H4 (cell line): ENCODE measurements at regions not wholly inside any gene's neighbourhood (a gene's known extent, or its start where the extent isn't known, plus 50 kb on each side); places are given as distances from the start of the nearest gene placed in this dataset.

Experiments used
- DNase-seq: peaks from one replicate; pipeline ENCODE4 v3.0.0-alpha.2; 2015; ENCODE audit warnings: low spot score

DNA sequence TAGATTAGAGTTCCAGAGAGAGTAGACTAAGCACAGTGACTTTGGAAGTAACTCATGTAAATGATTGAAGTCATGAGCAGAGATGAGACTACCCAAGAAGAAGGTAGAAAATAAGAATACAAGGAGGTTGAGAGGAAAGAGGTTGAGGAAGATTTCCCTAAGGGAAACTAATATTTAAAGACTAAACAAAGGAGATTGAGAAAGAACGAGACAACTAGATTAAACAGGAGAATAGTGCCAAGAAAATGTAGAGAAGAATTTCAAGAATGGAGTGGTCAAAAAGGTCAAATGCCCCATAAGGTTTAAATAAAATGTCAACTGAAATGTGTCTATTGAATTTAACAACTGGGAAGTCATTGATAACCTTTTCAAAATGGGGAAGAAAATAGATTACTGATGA is 59.0 kb downstream of the RPS29 start:
- no peak for DNase-seq

DNA sequence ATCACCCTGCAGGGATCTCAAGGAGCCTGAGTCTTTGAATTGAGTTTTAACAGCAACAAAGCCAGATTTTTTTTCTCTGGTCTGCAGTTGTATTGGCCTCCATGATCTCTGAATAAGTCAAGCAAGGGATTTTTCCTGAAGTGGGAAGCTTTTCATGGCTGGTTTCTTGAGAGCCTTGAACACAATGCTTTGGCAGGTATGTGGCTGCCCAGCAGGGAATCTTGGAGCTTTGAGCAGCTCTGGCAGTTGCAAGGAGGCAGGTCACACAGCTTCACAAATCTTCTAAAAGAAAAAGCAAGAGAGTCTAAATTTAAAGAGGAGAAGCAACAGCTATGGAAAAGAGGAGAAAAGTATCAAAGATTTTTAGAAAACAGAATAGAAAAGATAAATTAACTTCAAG is 60.1 kb downstream of the RPS29 start:
- DNase-seq: no peak

DNA sequence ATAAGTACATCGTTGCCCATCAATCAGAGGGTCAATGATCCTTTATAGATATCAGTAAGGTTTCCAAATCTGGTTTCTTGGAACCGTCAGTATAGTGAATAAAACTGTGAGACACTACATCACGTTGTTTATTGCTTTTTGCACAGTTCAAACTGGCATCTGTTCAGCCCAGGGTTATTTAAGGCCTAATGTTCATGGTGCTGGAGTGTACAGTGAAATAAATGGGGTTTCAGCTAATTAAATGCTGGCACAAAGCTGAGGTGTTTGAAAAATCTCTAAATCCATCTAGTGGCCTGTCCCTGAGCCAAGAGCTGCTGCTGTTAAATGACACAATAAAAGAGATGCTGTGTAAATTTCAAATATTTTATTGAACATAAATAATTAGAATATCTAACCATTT is 69.9 kb downstream of the RPS29 start:
- DNase-seq: no peak

DNA sequence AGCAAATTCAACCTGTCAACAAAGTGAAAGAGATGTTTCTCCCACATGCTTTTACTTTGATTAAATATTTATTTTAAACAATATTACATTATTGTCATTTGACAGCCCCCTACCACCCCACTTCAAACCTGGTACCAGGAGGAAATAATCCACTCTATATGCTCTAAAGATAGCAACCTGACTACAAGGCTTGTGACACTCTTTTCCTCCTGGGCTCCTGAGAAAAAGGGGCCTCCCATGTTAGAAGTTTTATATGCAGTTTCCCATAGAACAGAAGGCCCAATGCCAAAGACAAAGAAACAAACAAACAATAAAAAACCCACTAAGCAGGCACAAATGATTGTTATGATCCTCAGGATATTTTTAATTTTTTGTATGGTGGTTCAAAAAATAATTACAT is 73.6 kb downstream of the RPS29 start:
- no peak for DNase-seq

DNA sequence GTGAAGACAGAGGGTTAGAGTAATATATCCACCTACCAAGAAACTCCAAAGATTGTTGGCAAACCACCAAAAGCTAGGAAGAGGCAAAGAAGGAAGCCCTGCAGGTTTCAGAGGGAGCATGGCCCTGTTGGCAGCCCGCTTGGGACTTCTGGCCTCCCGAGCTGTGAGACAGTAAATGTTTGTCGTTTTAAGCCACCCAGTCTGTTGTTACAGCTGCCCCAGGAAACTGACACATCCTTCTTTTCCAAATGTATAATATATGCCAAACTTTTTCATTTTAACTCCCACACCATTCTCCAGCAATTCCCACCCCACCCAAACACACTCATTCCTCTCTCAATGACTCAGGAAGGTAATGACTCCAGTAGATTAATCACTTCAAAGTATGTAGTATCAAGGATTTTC is 74.0 kb downstream of the RPS29 start:
- peak; percentile 16 for DNase-seq

DNA sequence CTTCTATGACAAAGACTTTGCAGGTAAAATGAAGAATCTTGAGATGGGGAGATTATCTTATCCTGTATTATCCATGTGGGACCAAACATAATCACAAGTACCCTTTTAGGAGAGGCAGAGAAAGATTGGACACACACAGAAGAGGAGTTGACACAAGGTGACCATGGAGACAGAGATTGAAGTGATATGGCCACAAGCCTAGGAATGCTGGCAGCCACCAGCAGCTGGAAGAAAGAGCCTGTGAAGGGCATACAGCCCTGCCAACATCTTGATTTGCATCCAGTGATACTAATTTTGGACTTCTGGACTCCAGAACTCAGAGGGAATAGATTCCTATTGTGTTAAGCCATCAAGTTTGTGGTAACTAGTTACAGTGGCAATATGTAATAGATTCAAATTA is 78.1 kb downstream of the RPS29 start:
- no peak for DNase-seq

DNA sequence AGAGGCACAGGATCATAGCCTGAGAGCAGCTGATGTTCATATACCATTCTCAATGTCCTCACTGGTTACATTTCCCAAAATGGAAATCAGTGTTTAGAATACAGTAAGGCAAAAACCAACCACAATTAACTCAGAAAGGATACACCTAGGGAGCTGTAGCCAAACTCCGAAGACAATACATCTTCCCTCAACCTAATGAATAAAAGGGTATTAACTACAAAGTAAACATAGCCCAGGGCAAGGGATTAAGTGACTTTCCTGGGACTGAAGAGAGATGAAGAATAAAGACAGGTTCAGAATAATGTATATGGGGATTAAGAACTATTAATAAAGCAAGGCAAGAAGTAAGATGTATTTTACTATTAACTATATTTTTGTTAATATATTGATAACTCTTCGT is 79.5 kb downstream of the RPS29 start:
- no peak for DNase-seq

DNA sequence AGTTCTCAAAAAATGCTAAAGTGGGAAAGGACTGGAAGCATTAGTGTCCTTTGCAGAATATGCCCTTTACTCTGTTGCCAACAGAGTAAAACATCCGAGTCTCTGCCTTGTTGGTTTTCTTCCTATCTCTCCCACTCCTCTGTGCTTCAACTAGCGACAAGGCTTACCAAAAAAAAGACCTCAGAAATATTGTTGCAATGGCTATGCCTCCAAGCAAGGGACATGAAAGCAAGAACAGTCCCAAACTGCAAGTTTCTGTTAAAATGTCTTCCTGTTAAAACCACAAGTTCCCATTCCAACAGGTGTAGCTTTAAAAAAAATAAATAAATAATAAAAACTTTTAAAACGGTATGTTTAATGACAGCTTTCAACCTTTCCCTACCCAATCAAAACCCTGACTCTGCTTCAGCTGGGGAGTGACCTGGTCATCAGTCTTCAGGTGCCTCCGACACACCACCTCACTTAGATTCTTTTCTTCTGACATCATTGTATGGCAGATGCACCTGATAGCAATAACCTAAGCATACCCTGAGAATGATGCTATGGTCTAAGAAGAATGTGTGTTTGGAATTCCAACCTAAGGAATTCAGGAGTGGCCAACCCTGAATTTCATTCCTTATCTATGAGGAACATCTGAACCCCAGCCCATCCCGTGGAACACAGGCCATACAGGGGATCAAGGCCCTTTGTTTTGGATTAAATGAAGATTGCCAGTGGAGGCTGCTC is 81.0 kb downstream of the RPS29 start:
- DNase-seq: no peak

DNA sequence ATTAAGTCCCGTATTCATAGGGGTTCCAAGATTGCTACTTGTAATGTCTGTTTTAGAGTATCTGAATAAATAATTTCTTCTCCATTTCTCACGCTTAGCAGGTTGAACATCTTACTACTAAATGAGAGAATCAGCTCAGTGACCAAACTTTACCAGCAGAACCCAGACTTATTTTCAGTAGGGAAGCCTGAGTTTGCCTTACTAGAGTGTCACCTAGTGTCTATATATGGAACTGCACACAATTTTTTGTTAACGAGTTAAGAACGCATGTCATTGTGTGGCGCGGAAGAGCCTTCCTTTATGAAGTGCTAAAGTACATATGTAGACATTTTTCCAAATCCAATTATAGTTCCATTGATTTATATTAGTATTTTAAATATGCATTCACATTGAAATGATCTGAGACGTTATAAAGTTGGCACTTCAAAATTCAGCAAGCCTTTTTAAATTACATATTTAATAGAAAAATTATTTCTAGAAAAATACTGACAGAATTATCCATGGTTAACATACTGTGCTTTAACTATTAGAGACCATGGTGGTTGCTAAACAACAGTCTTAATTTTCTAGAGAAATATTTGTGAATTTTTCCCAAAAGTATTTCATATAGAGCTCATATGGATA is 88.3 kb downstream of the RPS29 start:
- DNase-seq: peak; percentile 70

DNA sequence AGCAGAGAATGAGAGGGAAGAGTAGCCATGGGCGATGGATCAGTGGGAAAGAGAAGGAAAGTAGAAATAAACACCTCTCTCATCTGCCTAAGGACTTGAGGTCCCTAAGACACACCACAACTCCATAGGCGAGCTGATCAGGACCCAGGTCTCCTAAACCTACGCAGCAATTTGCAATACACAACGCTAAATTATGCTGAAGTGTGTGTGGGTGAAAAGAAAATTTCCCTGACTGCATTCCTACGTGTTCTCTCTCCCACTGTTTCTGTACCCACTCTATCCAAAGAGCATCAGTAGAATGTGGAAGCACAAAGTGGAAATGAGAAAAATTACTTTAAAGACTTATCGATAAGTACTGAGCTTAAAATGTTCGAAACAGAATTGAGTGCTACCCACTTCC is 88.9 kb downstream of the RPS29 start:
- DNase-seq: no peak

DNA sequence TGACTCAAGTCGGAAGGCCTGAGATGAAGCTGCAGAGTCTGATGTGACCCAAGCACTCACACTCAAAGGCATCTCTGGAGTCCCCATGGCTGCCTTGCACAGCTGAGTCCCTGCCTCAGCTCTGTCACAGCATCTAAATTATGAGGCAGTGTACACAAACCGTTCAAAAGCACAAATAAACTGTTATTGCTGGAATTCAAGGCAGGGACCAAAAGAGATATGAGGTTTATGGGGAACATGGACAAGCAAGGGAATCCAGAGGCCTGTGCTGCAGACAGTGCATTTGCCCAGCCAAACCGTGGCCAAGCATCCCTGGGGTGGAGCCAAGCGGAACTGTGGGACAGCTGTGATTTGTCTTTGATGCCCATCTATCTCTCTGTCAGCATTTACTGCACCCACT is 91.3 kb downstream of the RPS29 start:
- DNase-seq: no peak

DNA sequence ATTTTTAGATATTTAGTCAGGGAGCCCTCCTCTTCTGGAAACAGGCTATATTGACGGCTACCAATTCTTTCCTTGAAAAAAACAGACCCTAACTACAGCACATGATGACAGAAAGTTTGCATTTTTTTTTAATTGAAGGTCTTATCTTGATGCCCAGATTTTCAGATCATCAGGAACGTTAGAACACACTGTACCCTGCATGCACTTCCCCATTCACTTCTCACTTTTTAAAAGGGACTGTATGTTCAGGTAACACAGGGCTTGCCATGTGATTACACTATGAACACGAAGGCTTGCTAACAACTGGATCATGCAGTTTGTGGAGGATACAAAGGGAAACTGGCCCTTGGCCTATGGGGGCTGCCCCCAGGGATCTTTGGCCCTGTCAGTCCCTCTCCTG is 92.6 kb downstream of the RPS29 start:
- no peak for DNase-seq

DNA sequence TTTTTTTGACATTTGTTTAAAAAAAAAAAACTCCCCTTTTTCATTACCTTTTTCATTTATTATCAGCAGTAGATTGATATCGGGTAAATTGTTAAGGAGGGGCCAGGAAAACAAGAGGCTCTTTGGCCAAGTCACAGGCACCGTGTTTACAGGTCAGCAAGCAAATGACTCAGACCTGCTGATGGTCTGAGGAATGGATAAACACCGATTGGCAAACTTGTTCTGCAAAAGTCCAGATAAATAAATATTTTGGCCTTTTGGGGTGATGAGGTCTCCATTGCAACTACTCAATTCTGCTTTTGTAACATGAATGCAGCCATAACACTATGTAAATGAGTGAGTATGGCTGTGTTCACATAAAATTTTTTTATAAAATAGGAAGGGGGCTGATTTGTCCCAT is 94.0 kb downstream of the RPS29 start:
- no peak for DNase-seq

DNA sequence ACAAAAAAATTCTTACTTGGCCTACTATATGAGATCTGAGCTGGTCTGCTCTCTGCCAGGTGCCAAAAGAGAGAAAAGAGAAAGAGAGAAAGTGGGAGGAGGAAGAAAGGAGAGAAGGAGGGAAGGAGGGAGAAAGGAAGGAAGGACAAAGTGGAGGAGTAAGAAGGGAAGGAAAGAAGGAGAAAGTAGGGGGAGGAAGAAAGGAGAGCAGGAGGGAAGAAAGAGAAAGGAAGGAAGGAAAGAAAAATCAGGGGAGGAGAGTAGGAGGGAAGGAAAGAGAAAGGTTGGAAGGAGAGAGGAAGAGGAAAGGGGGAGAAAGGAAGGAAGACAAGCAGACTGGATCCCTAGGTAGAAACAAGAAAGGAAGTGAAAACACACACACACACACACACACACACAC is 96.8 kb downstream of the RPS29 start:
- no peak for DNase-seq

DNA sequence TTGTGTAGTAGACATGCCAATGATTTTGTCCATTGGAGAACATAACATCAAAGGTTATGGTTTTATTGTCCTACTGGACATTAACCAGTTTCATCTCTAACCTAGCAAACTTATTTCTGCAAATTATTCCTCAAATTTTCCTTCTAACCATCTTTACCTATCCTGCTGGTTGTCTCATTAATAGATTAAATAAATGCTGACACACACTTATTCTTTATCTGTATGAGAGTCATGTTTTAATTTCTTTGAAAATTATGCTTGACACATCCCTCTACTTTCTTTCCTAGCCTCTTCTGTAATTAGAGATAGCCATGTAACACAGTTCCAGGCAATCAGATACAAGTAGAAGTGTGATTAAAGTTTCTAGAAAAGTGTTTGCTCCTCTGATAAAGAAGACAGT is 98.9 kb downstream of the RPS29 start:
- DNase-seq: no peak

DNA sequence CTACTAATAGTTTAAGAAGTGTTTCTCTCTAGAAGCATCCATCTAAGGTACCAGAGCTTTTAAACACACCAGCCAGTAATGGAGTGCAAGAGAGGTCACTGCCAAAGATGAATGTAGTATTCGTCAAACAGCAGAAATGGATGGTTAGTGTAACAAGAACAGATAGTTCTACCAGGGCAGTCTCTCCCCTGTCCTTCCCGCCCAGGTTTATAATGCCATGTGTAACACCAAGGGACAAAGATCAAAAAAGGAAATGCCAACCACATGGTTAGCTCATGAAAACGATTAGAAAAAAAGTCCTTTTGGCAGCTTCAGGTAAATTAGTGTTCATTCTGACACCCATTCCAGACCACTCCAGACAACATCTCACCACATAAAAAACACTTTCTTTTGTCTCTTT is 100.9 kb downstream of the RPS29 start:
- DNase-seq: no peak

DNA sequence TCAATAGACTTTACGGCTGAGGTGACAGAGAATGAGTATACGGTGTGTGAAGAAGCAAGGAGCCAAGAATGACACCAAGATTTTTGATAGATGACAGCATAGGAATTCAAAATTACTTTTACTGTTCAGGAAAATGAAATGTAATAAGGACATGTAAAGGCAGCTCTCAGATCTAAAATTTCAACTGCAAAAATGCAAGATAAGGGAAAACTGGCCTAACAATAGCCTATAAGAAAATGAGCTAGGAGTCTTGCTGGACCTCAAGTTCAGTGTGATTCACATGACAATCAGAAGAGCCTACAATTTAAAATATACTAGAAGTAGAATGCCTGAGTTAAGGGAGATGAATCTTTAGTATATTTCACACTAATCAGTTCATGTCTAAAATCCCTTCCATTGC is 102.0 kb downstream of the RPS29 start:
- DNase-seq: no peak

DNA sequence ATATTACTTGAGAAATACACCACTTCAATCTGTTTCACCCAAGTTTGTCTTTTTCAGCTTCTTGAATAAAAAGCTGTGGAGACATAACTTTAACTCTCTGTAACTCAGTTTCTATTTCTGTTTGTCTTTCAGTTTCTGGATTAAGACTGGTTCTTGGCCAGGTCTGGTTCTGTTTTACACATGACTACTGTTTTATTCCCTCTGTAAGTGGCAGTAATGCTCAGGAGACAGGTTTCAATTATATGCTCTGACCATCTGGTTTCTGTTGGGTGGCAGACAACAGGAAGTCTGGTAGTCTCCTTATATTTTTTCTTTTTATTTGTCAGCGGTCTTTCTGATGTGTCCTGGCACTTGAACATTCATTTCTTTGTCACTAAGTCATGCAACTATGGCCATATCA is 102.9 kb downstream of the RPS29 start:
- no peak for DNase-seq

DNA sequence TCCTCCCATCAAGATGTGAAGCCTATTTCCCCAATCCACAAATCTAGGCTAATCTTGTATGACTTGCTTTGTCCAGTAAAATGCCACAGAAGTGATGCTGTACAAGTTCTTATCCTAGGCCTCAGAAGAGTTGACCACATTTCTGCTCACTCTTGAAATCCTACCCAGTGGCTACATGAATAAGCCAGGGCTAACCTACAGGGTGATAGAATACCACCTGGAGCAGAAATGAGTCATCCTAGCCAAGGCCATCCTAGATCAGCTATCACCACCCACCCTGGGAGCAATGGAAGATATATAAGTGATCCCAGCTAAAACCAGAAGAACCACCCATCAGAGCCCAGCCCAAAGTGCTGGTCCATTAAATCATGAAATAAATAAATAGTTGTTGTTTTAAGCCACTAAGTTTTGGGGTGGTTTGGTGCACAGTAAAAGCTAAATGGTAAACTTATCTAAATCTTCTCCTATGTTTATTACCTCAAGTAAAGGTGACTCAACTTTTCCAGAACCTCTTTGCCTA is 105.1 kb downstream of the RPS29 start:
- DNase-seq: no peak

DNA sequence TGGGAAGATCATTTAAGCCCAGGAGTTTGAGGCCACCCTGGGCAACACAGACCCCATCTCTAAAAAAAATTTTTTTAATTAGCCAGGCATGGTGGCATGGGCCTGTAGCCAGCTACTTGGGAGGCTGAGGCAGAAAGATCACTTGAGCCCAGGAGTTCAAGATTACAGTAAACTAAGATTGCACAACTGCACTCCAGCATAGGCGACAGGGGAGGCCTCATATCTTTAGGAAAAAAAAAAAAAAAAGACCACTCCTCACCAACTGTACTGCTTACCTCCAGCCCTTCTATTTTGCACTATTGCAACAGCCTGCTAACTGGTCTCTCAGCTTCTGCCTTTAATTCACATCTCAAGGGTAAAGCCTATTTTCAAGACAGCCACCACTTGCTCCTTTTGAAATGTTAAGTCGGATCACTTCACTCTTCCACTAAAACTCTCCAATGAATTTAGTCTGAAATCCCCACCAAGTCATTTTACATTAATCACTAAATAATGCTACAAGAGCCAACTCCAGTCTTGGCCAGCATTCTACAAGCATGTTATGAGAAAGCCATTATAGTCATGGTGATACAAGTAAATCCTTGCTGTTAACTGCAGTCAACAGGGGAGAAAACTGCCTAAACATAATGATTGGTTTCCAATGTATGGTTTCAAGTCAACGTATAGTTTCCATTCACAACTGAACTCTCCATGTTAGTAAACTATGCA is 106.0 kb downstream of the RPS29 start:
- DNase-seq: no peak

DNA sequence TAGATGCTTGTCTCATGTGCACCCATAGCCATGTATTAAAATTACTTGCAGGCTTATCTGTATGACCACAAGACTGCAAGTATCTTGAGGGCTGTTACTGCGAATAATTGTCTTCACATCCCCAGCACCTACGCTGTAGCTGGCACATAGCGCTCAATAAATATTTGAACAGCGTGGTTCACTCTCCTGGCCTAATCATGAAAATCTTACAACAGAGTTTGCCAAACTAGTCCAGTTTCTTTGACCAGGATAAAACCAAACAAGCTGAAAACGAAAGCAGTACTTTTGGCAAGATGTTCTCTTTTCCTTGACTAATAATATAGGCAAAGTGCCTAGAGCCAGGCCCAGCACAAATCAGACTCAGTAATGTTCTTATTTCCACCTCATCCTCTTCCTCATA is 106.7 kb downstream of the RPS29 start:
- no peak for DNase-seq

DNA sequence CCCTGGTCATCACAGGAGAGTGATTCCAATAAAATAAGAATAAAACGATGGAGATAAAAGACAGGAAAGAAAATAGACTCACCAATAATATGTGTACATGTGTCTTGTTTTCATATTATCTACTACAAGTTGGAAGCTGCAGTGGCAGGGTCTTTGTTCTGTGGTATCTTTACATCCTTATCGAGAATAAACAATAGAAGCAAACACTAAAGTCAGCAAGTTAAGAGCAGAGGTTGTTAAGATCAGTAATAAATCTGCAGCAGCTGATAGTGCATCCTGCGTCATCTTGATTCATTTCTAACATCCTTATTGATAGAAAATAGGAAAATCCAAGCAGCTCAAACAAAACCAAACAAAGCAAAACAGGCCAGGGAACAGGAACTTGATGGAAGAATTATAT is 107.4 kb downstream of the RPS29 start:
- no peak for DNase-seq

DNA sequence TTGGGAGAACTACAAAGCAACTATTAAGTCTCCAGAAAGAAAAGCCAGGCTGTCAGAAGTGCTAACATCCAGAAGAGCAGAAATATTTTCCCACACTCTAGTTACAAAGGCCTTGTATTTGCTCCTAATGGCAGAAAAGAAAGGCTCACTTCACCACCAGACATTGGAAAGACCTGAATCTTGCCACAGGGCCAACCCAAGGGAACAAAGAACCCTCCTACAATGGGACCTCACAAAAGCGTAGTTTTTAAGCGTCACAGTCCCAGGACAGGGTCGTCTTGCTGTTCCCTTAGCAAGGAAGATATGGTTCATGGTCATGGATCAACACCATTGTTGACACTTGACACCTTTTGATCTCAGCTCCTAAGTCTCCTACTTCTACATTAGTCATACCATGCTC is 119.1 kb downstream of the RPS29 start:
- no peak for DNase-seq
